ENCODE measurements at regions not wholly inside any gene's neighbourhood (a gene's known extent, or its start where the extent isn't known, plus 50 kb on each side); places are given as distances from the start of the nearest gene placed in this dataset.

DNA sequence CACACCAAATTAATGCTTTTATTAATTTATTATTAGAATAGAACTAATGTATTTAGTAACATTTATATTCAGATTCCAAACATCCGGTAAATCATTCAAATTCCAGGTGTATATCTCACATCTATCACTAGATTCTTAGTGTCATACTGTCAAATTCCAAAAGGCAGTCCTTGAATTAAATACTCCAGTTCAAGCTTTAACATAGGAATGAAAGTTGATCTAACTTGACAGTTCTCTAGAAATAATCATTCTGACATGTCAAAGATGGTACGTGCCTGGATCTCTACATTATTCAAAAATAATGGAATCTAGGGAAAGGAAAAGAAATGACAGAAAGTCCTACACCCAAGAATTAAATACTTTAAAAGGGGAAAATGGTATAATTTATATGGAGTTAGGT, 1161.5 kb downstream of the PCDH9 start:
- DNase-seq, result no peak

DNA sequence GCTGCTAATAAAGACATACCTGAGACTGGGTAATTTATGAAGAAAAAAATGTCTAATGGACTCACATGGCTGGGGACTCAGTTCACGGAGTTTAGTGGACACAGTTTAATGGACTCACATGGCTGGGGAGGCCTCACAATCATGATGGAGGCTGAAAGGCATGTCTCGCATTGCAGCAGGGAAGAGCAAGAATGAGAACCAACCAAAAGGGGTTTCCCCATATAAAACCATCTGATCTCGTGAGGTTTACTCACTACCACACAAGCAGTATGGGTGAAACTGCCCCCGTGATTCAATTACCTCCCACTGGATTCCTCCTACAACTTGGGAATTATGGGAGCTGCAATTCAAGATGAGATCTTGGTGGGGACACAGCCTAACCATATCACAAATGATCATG, 1181.2 kb downstream of the PCDH9 start:
- DNase-seq, result no peak

DNA sequence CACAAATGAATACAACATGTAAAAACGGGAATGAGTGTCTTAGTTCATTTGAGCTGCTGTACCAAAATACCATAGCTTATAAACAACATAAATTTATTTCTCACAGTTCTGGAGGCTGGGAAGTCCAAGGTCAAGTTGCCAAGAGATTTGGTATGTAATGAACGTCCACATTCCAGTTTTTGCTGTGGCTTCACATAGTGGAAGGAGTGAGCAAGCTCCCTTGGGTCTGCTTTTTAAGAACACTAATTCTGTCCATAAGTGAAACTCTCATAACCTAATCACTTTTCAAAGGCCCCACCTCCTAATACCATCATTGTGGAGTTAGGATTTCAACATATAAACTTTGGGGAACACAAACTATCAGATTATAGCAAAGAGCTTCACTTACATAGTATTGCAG, 1189.6 kb downstream of the PCDH9 start:
- no peak for DNase-seq

DNA sequence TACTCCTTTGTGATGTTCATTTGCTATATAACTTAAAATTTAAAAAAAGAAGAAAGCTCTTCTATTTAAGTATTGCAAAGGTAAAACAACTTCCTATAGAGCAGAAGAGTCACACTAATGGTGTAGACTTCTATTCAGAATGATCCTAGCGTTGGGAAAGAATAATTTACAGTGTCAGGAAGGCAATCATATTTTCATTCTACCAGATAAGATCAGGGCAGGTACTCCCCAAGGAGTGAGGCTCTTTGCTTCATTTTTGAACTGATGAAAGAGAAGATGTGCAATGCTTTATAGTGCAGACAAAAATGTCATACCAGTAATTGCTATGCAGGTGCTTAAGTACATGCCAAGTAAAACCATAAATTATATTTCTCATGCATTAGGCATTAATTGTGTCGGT, 1193.0 kb downstream of the PCDH9 start:
- no peak for DNase-seq

DNA sequence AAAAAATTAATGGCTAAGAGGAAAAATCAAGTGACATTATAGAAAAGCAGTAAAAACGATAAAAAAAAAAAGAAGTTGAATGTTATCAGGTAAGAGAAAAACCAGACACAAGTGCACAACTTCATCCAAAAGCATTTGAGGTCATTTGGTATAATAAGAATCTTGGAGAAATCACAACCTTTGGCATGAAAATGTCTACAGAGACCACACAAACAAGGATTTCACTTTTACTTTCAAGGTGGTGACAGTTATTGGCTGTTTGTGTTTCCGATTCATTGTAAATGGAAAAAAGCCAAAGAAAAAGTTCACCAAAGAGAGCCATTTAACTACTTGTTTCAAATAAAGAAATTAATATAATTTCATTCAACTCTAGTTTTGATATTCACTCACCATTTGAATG, 1193.5 kb downstream of the PCDH9 start:
- DNase-seq, result no peak

DNA sequence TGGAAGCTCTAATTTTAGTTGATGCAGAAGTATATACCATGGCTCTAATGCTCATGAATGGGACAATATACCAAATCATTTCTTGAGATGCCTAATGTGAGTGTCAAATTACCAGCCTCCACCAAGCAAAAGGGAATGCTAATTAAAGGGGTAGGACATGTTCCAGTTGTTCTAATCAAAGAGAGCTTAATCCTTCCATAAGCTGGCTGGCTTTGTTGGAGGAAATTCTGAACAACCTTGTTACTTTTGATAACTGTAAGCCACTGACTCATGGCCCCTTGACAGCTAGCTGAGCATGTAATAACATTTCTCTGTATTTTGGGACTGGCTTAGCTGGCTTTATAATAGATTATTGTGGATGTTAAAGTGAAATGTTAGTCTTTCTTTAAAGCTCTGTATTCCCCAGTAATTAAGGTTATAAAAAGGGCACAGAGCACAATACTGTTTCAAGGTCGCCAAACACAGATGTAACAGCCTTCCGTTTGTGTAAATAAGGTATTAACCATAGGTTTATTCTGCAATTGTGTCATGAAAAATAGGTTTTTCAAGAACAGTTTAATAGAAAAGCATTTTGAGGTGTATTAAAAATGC, 1194.0 kb downstream of the PCDH9 start:
- DNase-seq, result no peak

DNA sequence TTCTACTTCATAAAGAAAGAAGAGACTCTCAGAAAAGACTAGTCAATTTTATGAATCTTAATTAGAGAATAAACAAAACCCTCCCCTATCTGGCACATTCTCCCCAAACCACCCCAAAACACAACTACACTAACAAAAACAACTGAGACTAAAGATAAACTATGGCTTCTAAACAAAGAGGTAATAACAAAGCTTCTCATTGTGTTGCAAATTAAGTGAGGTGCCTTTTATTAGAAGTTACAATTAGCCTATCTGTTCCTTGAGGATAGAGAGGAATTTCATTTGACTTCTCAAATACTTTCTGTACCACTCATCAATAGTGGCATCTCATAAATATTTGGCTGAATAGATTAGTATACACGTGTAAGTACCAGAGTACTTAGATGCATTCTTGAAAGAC, 1196.2 kb downstream of the PCDH9 start:
- DNase-seq, result no peak

DNA sequence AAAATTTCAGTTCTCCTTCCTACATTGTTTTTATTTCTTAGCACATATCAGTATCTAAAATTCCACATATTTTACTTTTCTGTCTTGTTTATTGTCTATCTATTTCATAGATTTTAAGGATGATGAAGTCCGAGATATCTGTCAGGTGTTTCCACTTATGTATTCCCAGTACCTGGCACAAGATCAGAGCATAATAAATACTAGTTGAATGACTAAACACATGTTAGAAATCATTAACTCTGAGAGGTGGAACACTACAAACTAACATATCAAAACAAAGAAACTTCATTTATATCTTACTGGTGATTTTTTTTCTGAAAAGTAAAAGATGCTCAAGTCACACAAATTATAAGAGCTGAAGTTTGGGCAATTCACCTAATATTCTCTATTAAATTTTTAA, 1208.3 kb downstream of the PCDH9 start:
- DNase-seq, result no peak

DNA sequence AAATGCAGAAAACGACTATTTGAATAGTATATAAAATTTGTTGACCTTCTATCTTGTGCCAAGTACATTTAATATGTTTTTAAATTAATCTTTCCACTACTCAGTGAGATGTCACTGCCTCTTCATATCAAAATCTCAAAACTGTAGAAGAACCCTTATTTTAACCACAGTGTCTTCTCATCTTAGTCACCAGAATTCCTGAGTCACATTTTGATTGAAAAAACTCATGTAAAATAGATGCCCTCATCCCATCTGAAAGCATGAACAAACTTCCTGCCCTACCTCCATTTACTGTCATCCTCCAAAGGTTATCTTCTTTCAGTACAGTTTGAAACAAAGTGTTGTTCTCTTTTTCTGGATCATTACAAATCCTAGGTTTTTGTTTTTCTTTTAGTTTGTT, 1215.4 kb downstream of the PCDH9 start:
- DNase-seq, result no peak

DNA sequence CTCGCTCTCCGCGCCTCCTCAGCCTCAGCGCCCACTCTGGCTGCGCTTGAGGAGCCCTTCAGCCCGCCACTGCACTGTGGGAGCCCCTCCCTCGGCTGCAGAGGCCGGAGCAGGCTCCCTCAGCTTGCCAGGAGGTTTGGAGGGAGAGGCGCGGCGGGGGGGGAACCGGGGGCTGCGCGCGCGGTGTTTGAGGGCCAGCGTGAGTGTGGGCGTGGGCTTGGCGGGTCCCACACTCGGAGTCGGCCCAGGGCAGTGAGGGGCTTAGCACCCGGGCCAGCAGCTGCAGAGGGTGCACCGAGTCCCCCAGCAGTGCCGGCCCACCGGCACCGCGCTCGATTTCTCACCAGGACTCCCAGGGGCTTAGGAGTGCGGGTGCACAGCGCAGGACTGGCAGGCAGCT, 1220.9 kb downstream of the PCDH9 start:
- DNase-seq, result no peak

DNA sequence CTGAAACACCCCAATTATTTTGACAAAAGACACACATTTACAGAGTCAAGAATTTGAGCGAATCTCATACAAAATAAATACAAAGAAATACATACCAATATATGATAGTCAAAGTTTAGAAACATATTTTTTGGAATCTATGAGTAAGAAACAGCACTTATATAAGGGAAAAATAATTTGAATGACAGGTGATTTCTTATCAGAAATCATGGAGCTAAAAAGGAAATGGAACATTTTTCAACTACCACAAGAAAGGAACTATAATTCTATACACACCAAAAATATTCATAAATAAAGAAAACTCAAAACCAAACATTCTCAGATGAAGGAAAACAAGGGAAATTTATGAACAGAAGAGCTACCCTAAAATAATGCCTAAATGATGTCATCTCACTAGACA, 1226.6 kb downstream of the PCDH9 start:
- DNase-seq, result no peak

DNA sequence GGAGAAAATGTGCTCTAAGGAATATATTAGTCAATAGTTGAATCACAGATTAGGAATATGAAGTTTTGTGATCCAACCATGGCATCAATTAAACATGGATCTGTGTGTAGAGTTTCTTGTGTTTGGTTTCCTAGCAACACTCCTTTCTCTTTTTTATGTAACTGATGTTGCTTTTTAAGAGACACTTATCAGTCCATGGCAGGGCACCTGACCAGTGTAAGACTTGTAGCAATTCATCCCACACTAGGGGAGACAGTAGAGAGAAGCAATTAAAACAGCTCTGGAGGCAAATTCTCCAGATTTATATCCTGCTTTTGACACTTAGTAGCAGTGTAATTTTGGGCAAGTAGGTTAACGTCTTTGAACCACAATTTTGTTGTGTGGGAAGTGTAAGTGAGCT, 1229.0 kb downstream of the PCDH9 start:
- no peak for DNase-seq

DNA sequence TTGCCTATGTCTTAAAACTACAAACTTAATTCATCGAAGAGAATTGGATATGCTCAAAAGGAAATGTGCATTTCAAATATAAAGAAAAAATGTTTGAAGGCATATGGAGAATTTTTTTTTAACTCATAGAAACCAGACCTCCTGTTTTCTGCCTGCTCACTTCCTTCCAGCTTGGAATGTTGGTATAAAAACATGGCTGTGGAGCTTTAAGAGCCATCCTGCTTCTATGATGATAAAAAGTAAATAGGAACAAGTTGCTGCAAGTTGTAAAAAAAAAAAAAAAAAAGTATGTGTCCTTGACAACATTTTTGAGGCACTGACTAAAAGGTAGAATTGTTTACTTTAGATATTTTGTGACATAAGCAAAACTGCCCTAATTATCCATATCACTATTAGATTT, 1230.7 kb downstream of the PCDH9 start:
- DNase-seq, result no peak

DNA sequence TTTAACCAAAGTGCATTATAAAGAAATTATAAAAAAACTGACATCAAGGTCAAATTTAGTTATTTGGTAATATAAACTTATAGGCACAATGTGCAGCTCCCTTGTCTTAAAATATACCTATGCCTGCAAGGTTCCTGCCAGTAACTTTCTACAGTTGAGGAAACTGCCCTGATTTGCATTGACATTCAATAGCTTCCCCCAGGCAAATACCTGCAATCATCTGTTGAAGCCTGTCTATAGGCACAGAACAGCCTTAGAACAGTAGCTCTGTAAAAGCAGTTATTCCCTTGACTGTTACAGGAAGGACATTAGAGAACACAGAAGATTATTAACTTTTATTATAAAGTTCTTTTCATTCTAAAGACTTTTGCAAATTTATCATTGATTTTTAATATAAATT, 1239.5 kb downstream of the PCDH9 start:
- DNase-seq, result no peak

DNA sequence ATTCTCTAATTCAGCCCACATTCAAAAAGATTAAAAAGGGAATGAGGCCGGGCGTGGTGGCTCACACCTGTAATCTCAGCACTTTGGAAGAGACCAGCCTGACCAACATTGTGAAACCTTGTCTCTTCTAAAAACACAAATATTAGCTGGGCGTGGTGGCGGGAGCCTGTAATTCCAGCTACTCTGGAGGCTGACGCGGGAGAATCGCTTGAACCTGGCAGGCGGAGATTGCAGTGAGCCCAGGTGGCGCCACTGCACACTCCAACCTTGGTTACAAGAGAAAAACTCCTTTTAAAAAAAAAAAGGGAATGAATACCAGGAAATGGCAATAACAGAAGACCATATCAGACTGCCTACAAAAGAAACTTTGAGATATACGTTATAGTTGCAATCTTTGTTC, 1244.5 kb downstream of the PCDH9 start:
- DNase-seq, result no peak

DNA sequence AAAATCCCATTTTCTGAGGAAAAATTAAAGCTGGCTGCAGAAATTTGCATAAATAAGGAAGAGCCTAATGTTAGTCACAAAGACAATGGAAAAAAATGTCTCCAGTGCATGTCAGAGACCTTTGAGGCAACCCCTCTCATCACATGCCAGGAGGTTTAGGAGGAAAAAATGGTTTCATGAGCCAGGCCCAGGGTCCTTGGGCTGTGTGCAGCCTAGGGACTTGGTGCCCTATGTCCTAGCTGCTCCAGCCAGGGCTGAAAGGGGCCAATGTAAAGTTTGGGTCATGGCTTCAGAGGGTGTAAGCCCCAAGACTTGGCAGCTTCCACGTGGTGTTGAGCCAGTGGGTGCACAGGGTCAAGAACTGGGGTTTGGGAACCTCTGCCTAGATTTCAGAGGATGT, 1252.6 kb downstream of the PCDH9 start:
- DNase-seq, result no peak

DNA sequence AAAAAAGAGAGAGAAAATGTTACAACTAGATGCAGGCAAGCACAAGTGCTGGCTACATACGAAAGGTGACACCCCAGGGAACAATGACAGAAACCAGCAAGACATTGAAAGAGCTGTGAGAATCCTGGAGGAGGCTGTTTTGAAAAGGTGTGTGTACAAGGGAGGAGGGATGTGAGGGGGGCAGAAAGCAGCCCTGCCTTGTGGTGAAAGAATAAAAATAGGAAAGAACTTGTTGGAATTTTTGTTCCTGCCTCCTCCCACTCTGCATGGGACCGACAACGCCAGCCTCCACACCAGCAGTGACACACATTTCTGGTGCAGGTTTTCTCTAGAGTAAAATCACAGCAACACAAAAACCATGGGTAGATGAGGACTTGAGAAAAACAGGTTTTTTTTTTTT, 1258.6 kb downstream of the PCDH9 start:
- no peak for DNase-seq

DNA sequence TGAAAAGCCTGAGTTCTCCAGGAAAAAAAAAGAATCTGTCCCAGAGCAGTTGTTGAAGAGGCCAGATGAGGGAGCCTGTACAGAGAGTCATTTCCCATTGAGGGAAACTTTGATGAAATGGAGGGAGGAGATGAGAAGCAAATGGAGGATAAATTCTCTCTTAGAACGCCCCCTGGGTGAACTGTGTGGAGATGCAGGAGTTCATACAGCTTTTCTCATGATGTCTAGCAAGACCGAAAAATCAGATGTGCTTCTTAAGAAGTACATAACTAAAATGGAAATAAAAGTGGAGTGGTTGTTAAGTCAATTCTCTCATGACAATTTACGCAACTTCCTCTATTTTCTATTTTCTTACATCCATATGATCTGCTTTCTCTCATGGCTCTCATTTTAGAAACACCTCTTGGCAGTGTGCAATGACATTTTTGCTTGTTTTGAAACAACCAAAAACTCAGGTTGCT, 1263.1 kb downstream of the PCDH9 start:
- no peak for DNase-seq

DNA sequence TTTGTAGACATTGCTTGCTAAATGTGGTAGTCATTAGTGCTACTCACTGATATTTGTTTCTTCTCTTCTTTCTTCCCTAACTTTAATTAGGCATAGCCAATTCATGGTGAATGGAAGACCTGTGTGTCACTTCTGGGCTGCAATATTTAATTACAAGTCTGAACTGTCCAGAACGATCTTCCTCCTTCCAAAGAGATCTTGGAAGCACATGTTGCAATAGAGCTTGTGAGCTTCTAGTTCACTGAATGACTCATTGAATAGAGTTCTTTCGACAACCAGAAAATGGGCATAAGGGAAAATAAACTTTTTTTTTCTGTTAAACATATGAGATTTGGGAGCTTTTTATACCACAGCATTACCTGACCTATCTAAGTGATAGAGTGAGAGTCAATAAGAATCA, 1264.6 kb downstream of the PCDH9 start:
- no peak for DNase-seq

DNA sequence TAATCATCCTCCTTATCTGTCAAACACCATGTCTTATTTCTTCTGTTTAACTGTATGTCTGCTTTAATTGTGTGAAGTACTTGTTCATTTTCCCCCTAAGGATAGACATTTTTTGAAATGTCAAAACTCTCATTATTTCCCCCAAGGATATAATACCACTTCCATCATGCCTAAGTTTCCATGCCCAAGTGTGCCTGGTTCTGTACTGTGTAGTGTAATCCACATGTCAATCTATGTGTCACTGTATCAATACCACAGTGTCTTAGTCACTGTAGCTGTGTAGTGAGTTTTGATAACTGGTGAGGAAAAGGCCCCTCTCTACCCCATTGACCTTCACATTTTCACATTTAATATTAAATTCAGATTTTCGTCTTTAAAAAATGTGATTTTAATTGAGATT, 1265.5 kb downstream of the PCDH9 start:
- no peak for DNase-seq

DNA sequence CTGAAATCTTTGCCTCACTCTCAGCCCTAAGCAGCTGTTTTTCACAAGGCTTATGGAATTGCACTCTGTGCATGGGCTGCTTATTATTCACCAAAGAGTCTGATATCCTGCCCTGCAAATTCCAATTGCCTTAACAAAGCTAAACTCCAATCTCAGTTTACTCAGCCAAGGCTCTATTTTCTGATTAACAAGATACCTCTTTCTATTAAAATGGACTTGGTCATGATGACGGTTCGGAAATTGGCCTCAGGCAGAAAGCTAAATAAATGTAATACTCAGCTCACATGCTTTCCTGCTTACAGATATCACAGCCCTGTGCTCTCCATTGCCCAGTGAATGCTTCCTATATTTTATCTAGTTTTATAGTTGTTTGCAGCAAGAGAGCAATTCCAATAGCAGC, 1270.8 kb downstream of the PCDH9 start:
- DNase-seq, result no peak

DNA sequence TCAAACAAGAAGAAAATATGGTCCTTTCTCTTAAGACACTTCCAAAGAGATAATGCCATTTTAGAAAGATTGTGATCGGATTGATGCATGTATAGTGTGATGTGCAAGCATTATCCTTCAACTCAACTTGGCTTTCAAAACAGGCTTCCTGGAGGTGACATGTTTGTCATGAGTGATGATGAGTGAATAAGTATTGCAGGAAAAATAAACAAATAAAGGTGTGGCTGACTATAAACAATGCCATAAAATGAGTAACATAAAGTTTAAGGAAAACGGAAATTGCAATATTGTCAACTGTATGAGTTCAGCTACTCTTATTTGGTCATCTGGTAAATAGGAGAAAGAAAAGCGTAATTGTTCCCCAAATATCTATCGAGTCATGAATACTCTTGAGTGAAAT, 1283.7 kb downstream of the PCDH9 start:
- DNase-seq, result no peak

DNA sequence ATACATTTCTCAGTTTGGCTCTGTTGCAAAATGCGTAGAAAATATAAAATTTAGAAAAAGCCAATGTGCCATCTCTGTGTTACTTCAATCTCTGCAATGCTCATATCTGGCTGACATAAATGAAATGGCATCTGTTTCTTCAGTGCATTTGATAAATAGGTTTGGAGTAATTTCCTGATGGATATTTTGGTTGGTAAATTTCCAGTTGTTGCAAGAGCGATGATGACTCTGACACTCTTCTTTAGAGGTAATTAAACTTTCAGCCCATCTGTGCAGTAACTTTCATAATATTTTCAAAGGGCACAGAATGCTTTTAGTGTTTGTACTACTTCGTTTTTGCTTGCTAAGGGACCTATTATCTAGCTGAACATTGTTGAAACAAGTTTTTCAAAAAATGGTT, 1286.4 kb downstream of the PCDH9 start:
- no peak for DNase-seq

DNA sequence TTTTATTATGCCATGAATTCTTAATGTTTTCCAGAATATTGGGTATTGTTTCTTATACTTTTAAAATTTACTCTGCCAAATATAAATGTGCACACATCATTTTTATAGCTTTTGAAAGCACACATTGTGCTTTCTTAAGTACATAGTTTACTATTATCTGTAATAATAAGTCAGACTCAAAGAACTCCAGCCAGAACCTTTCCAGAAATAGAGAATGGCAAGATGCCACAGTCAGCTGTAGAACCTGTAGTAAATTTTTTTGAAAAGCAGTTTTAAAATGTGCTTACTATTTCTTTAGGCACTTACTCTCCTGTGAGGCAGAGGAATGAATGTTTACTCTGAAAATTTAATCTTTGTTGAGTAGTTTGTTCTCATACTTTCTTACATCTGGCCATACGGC, 1287.1 kb downstream of the PCDH9 start:
- DNase-seq, result no peak

DNA sequence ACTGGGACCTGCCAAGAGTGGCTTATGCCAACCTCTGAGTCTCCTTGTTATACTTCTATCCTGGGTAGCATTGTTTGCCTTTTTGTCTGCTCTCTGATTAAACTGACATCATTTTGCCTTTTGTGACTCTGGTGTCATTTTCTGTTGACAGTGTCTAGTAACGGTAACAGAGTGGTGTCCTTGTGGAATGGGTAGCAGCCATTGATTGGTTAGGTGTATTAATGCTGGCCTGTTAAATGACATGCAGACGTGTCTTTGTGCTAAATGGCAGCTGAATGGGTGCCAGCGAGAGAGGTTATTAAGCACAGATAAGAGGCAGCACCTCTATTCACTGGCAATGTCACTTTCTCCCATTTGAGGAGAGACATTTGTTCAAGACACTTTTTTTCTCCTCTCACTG, 1289.4 kb downstream of the PCDH9 start:
- DNase-seq, result no peak

DNA sequence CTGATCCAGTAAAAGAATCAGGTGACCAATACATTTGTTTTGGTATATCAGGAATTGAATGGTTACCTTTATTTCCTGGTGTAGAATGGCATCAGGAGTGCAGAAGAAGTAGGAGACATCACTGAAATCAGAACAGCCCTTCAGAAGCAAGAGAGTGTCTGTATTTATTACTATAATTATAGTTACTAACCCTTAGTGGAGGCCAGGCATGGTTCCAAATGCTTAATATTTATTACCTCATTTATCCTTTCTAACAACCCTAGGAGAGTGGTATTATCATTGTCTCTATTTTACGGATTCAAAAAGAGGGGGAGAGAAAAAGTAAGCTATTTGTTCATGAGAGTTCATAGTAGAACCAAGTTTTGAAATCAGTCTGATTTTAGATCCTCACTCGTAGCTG, 1292.9 kb downstream of the PCDH9 start:
- no peak for DNase-seq

Measured in activated T-cell treated with anti-CD3 and anti-CD28 coated beads, Interleukin-2, amount 50 U/mL, for 48 hours (primary cell).